GM23248 (cell line): ENCODE measurements at regions not wholly inside any gene's neighbourhood (a gene's known extent, or its start where the extent isn't known, plus 50 kb on each side); places are given as distances from the start of the nearest gene placed in this dataset.

Source experiments
- EZH2 ChIP-seq: fragments of 200-600 bp; sonication (generic); IDR thresholded peaks from 2 replicates; pipeline ENCODE4 v1.6.1; 2018; ENCODE audit warnings: antibody characterized with exemption, mild to moderate bottlenecking; ENCODE audit not compliant: insufficient read depth, poor library complexity, severe bottlenecking
- EZH2phosphoT487 ChIP-seq: fragments of 200-600 bp; sonication (generic); IDR thresholded peaks from 2 replicates; pipeline ENCODE4 v1.6.1; 2018; ENCODE audit warnings: antibody characterized with exemption, moderate library complexity, mild to moderate bottlenecking, low read depth; ENCODE audit not compliant: insufficient read depth

DNA sequence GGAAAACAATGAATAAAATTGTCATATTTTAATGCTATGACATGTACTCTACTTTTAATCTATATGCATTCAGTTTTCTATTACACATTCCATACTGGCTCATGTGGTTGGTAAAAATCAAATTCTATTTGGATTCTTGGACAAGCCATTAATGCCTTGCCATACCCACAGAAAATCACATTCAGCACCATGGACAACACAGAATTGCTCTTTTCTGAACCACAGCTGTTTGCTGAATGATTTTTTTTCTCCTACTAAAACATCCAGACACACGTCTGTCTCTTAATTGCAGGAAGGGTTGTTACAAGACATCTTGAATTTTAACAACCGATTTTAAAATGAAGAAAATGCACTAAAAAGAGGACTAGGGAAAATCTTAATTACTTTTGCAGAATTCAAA is 675.6 kb downstream of the BRINP1 start:
- TF ChIP-seq EZH2phosphoT487: no peak
- TF ChIP-seq EZH2: no peak
